Testis (tissue), 2 donors: ENCODE measurements at regions not wholly inside any gene's neighbourhood (a gene's known extent, or its start where the extent isn't known, plus 50 kb on each side); places are given as distances from the start of the nearest gene placed in this dataset.

Experiments used
- CTCF ChIP-seq, 3 experiments: fragments of 450-650 bp in 2 of 3; fragments of 200-600 bp in 1 of 3; sonication (generic) in 1 of 3; IDR thresholded peaks; one replicate each; pipeline ENCODE4 v1.5.1; 2016 to 2019; ENCODE audit warnings: antibody characterized with exemption in 3 of 3, mild to moderate bottlenecking in 2 of 3, moderate library complexity in 1 of 3
- POLR2A ChIP-seq: fragments of 450-650 bp; IDR thresholded peaks from one replicate; pipeline ENCODE4 v1.6.1; 2017; ENCODE audit warnings: antibody characterized with exemption, mild to moderate bottlenecking, moderate library complexity

DNA sequence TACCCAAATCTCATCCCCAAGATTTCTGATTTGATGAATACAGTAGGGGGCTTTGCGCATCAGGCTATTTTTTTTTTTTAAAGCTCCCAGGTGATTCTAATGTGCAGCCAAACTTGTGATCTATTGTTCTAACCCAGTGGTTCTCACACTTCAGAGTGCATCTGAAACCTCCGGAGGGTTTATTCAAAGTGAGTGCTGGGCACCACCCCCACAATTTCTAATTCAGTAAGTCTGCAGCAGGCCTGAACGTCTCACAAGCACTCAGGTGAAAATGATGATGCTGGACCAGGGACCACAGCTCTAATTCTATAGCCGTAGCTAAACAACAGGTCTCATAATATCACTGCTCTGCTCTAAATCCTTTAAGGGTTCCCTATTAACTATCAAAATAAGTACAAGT is 211.4 kb downstream of the FMR1NB start:
- no peak for TF ChIP-seq CTCF (IDR thresholded peaks at IDR 0.05)
- TF ChIP-seq POLR2A, result no peak
